HG03108 (cell line): ENCODE measurements at regions not wholly inside any gene's neighbourhood (a gene's known extent, or its start where the extent isn't known, plus 50 kb on each side); places are given as distances from the start of the nearest gene placed in this dataset.

ENCODE experiments used
- ATAC-seq: cut with Tn5 transposase; IDR thresholded peaks from one replicate; pipeline ENCODE4 v1.9.1; 2021; ENCODE audit warnings: moderate library complexity; ENCODE audit not compliant: unreplicated experiment

GRCh38 chr22:25390297-25391240 is 171.1 kb downstream of the CRYBB2 start:
- ATAC-seq = no peak

GRCh38 chr22:25392584-25392983 is 171.9 kb upstream of the GRK3 start:
- ATAC-seq = no peak

GRCh38 chr22:25393121-25393805 is 171.2 kb upstream of the GRK3 start:
- ATAC-seq = no peak

GRCh38 chr22:25395468-25395867 is 169.0 kb upstream of the GRK3 start:
- no peak for ATAC-seq

GRCh38 chr22:25395915-25396314 is 168.6 kb upstream of the GRK3 start:
- ATAC-seq = no peak

GRCh38 chr22:25396615-25397200 is 167.8 kb upstream of the GRK3 start:
- no peak for ATAC-seq

- ATAC-seq = no peak
Observed at GRCh38 chr22:25397616-25398015, 166.9 kb upstream of the GRK3 start.

- peak; percentile 61 for ATAC-seq
Observed at GRCh38 chr22:25398591-25399062, 165.8 kb upstream of the GRK3 start.

GRCh38 chr22:25399649-25400151 is 164.8 kb upstream of the GRK3 start:
- ATAC-seq = no peak

- ATAC-seq = no peak
Observed at GRCh38 chr22:25402160-25402500, 162.3 kb upstream of the GRK3 start.

GRCh38 chr22:25402501-25403283 is 161.8 kb upstream of the GRK3 start:
- no peak for ATAC-seq

GRCh38 chr22:25403284-25403810 is 161.1 kb upstream of the GRK3 start:
- no peak for ATAC-seq

GRCh38 chr22:25403811-25404471 is 160.5 kb upstream of the GRK3 start:
- ATAC-seq = no peak

GRCh38 chr22:25404556-25404927 is 159.9 kb upstream of the GRK3 start:
- no peak for ATAC-seq

GRCh38 chr22:25404928-25405816 is 159.3 kb upstream of the GRK3 start:
- peak; percentile 43 for ATAC-seq

- ATAC-seq = no peak
Observed at GRCh38 chr22:25405841-25406509, 158.5 kb upstream of the GRK3 start.

- ATAC-seq = no peak
Observed at GRCh38 chr22:25406510-25407210, 157.8 kb upstream of the GRK3 start.
